ENCODE measurements at regions not wholly inside any gene's neighbourhood (a gene's known extent, or its start where the extent isn't known, plus 50 kb on each side); places are given as distances from the start of the nearest gene placed in this dataset.
A peak's percentile ranks its signal among the peaks of the same experiment; 100 is the strongest.

DNA sequence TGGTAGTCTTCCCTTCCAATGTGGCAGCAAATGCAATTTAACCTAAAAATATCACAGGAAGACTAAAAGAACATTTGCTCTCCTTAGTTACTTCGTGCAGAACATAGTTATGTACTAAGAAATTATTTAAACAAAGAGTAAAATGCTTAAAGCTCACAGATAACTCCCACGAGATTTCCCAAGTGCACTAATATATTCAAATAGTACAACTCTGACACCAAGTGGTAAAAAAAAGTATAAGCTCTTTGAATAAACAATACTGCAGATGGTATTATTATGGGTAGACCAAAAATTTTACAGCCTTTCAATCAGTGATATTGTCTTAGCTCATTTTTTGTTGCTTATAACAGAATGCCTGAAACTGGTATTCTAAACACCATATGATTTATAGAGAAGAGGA, 52.8 kb upstream of the FILIP1 start:
- TF ChIP-seq, protein P1, sequence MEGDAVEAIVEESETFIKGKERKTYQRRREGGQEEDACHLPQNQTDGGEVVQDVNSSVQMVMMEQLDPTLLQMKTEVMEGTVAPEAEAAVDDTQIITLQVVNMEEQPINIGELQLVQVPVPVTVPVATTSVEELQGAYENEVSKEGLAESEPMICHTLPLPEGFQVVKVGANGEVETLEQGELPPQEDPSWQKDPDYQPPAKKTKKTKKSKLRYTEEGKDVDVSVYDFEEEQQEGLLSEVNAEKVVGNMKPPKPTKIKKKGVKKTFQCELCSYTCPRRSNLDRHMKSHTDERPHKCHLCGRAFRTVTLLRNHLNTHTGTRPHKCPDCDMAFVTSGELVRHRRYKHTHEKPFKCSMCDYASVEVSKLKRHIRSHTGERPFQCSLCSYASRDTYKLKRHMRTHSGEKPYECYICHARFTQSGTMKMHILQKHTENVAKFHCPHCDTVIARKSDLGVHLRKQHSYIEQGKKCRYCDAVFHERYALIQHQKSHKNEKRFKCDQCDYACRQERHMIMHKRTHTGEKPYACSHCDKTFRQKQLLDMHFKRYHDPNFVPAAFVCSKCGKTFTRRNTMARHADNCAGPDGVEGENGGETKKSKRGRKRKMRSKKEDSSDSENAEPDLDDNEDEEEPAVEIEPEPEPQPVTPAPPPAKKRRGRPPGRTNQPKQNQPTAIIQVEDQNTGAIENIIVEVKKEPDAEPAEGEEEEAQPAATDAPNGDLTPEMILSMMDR (conservative IDR thresholded peaks at IDR 0.05; ENCODE audit: low read depth, low read length) = peak; percentile 8
- no peak overlapping the region for H3K4me3 ChIP-seq (ENCODE audit: low read length)
- no peak for DNase-seq (ENCODE audit: low read depth)

DNA sequence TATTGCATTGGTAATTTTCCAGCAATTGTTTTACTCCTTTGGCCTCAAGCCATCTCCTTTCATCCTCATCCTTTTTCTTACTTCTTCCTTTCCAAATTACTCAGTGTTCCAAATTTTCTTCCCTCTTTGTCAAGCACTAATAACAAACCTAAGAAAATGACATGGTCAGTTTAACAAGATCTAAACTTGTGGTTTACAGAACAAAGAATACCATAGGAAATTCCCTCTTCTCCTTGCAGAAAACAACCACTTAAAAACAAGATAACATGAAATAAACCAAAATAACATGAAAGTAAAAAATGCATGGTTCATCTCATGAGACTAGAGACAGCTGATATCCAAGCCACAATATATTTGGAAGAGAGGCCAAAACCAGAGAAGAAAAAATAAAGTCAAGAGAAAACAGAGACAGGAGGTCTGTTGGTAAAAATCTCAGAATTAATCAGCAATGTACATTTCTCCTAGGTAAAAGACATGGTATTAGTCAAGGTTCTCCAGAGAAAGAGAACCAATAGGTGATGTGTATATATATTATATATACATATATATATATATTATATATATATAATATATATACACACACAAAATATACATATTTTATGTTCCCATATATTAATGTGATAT, 51.0 kb upstream of the SENP6 start:
- TF ChIP-seq, protein P1 (conservative IDR thresholded peaks at IDR 0.05; ENCODE audit: low read depth, low read length) = no peak
- no peak overlapping the region for H3K4me3 ChIP-seq (ENCODE audit: low read length)
- DNase-seq (ENCODE audit: low read depth) = no peak

DNA sequence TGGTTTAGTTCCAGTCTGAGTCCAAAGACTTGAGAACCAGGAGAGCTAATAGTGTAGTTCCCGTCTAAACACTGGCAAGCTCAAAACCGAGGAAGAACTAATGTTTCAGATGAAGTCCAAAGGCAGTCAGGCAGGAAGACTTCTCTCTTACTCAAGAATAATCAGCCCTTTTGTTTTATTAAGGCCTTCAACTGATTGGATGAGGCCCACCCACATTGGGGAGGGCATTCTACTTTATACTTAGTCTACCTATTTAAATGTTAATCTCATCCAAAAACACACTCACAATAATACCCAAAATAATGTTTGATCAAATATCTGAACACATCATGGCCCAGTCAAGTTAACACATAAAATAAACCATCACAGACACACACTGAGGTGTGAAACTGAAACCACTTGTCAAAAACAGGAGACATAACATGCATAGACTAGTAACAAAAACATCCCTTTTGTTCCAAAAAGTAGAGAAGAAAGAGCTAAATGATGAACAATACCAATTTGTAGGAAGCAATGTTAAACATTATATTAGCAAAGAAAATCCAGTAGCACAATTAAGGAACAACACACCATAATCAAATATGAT, 50.2 kb upstream of the SENP6 start:
- TF ChIP-seq, protein P1 (conservative IDR thresholded peaks at IDR 0.05; ENCODE audit: low read depth, low read length) = no peak

More for the DNA sequence above, 50.2 kb upstream of the SENP6 start:
- H3K4me3 ChIP-seq (ENCODE audit: low read length) = no peak overlapping the region
- no peak for DNase-seq (ENCODE audit: low read depth)

Data from retinal pigment epithelial cell (primary cell).